ENCODE measurements at regions not wholly inside any gene's neighbourhood (a gene's known extent, or its start where the extent isn't known, plus 50 kb on each side); places are given as distances from the start of the nearest gene placed in this dataset.

GRCh38 chr2:120438301-120439066, 92.5 kb downstream of the INHBB start:
- ATAC-seq (no peak), DNase-seq (ENCODE audit: low spot score) (no peak)
- intact Hi-C loops (cut with DNase I): no loop called here

- intact Hi-C loops (cut with DNase I): no loop called here
- no peak for ATAC-seq
- DNase-seq (ENCODE audit: low spot score): no peak
Observed at GRCh38 chr2:120439067-120439368, 93.1 kb downstream of the INHBB start.

- DNase-seq (ENCODE audit: low spot score) (no peak), ATAC-seq (no peak)
- intact Hi-C loops (cut with DNase I): no loop called here
Observed at GRCh38 chr2:120439637-120440384, 93.9 kb downstream of the INHBB start.

- intact Hi-C loops (cut with DNase I): no loop called here
- DNase-seq (ENCODE audit: low spot score) (no peak), ATAC-seq (no peak)
Observed at GRCh38 chr2:120440521-120441350, 94.8 kb downstream of the INHBB start.

GRCh38 chr2:120441351-120441700, 95.4 kb downstream of the INHBB start:
- intact Hi-C loops (cut with DNase I): no loop called here
- ATAC-seq (no peak), DNase-seq (ENCODE audit: low spot score) (no peak)

GRCh38 chr2:120441744-120442471, 96.0 kb downstream of the INHBB start:
- peak; percentile 85 for ATAC-seq
- DNase-seq (ENCODE audit: low spot score): peak; percentile 74
- intact Hi-C loops (cut with DNase I): no loop called here

- intact Hi-C loops (cut with DNase I): no loop called here
- peak; percentile 40 for DNase-seq (ENCODE audit: low spot score)
- no peak for ATAC-seq
Observed at GRCh38 chr2:120442541-120442922, 96.6 kb downstream of the INHBB start.

GRCh38 chr2:120442923-120443571, 97.1 kb downstream of the INHBB start:
- intact Hi-C loops (cut with DNase I): no loop called here
- ATAC-seq (peak; percentile 36), DNase-seq (ENCODE audit: low spot score) (peak; percentile 56)

- intact Hi-C loops (cut with DNase I): no loop called here
- peak; percentile 18 for DNase-seq (ENCODE audit: low spot score)
- no peak for ATAC-seq
Observed at GRCh38 chr2:120443946-120444345, 98.0 kb downstream of the INHBB start.

GRCh38 chr2:120444691-120445240, 98.8 kb downstream of the INHBB start:
- intact Hi-C loops (cut with DNase I): no loop called here
- DNase-seq (ENCODE audit: low spot score) (no peak), ATAC-seq (no peak)

GRCh38 chr2:120445449-120446143, 99.7 kb downstream of the INHBB start:
- DNase-seq (ENCODE audit: low spot score): peak; percentile 25
- intact Hi-C loops (cut with DNase I): no loop called here
- ATAC-seq: no peak

- no peak for ATAC-seq
- intact Hi-C loops (cut with DNase I): no loop called here
- DNase-seq (ENCODE audit: low spot score): peak; percentile 41
Observed at GRCh38 chr2:120446236-120447126, 100.5 kb downstream of the INHBB start.

GRCh38 chr2:120447127-120447785, 101.3 kb downstream of the INHBB start:
- ATAC-seq: no peak

GRCh38 chr2:120448436-120448835, 102.5 kb downstream of the INHBB start:
- intact Hi-C loops (cut with DNase I): no loop called here
- ATAC-seq (no peak), DNase-seq (ENCODE audit: low spot score) (no peak)

More at GRCh38 chr2:120447127-120447785, 101.3 kb downstream of the INHBB start:
- peak; percentile 42 for DNase-seq (ENCODE audit: low spot score)
- intact Hi-C loops (cut with DNase I): no loop called here

- intact Hi-C loops (cut with DNase I): no loop called here
Observed at GRCh38 chr2:120448961-120449810, 103.2 kb downstream of the INHBB start.

More at GRCh38 chr2:120448961-120449810, 103.2 kb downstream of the INHBB start:
- DNase-seq (ENCODE audit: low spot score) (peak; percentile 50), ATAC-seq (no peak)
